CD4-positive, alpha-beta T cell (primary cell): ENCODE measurements at regions not wholly inside any gene's neighbourhood (a gene's known extent, or its start where the extent isn't known, plus 50 kb on each side); places are given as distances from the start of the nearest gene placed in this dataset.

ENCODE experiments used
- ATAC-seq: fragments of 200-7000 bp; cut with Tn5 transposase; one replicate; pipeline ENCODE4 v1.10.0; 2022; ENCODE audit warnings: mild to moderate bottlenecking; ENCODE audit not compliant: poor library complexity
- CTCF ChIA-PET: fragments of 350-600 bp; sonication (Branson Sonifier 250); formaldehyde crosslinking; loops from one replicate; lab custom pipeline; 2021; ENCODE audit warnings: antibody characterized with exemption, inconsistent platforms; lab: Charles Lee
- POLR2A ChIA-PET: fragments of 350-600 bp; sonication (Branson Sonifier 250); formaldehyde crosslinking; loops from one replicate; lab custom pipeline; 2021; ENCODE audit warnings: antibody characterized with exemption, inconsistent platforms; lab: Charles Lee
- DNase-seq, 14 experiments: peaks; one replicate each; pipeline ENCODE4 v3.0.0-alpha.2; 2013 to 2020; ENCODE audit warnings: mixed read lengths in 2 of 14
- H3K27ac ChIP-seq, 2 donors: one replicate each; pipeline versions ENCODE4 v1.5.1 to v1.7.0; 2013; ENCODE audit warnings: low read length in 2 of 2, low read depth in 1 of 2, mild to moderate bottlenecking in 1 of 2
- H3K27me3 ChIP-seq, 2 experiments: 1 replicate in 1 of 2; 2 replicates in 1 of 2; pipeline versions ENCODE4 v1.6.1 to v1.7.0; 2013; ENCODE audit warnings: low read length in 2 of 2, control low read depth in 1 of 2, mild to moderate bottlenecking in 1 of 2, moderate library complexity in 1 of 2; ENCODE audit not compliant: insufficient read depth in 2 of 2, control insufficient read depth in 1 of 2
- H3K36me3 ChIP-seq: one replicate; pipeline ENCODE4 v1.6.1; 2013; ENCODE audit warnings: low read length, control low read depth; ENCODE audit not compliant: insufficient read depth
- H3K4me1 ChIP-seq: one replicate; pipeline ENCODE4 v1.6.1; 2013; ENCODE audit warnings: low read length, control low read depth; ENCODE audit not compliant: insufficient read depth
- H3K4me3 ChIP-seq: one replicate; pipeline ENCODE4 v1.5.1; 2013; ENCODE audit warnings: mild to moderate bottlenecking, low read length, moderate library complexity
- H3K9me3 ChIP-seq, 2 experiments: 1 replicate in 1 of 2; 2 replicates in 1 of 2; pipeline versions ENCODE4 v1.6.1 to v1.7.0; 2013; ENCODE audit warnings: low read length in 2 of 2, mild to moderate bottlenecking in 2 of 2, control low read depth in 1 of 2, moderate library complexity in 1 of 2; ENCODE audit not compliant: control insufficient read depth in 1 of 2, insufficient read depth in 1 of 2
- H3K27ac Mint-ChIP-seq: one replicate; pipeline ENCODE4 v1.8.0; 2020; ENCODE audit warnings: mixed read lengths
- H3K27me3 Mint-ChIP-seq: one replicate; pipeline ENCODE4 v1.8.0; 2021; ENCODE audit warnings: mixed read lengths
- H3K36me3 Mint-ChIP-seq: one replicate; pipeline ENCODE4 v1.8.0; 2021; ENCODE audit warnings: low read depth, mixed read lengths
- H3K4me1 Mint-ChIP-seq: one replicate; pipeline ENCODE4 v1.8.0; 2021; ENCODE audit warnings: low read depth, mixed read lengths
- H3K4me3 Mint-ChIP-seq: one replicate; pipeline ENCODE4 v1.8.0; 2020; ENCODE audit warnings: mild to moderate bottlenecking, mixed read lengths
- H3K9me3 Mint-ChIP-seq: one replicate; pipeline ENCODE4 v1.8.0; 2020; ENCODE audit warnings: mixed read lengths
- intact Hi-C, 2 experiments: fragments of 100-400 bp; cut with DNase I in 1 of 2; cut with micrococcal nuclease in 1 of 2; formaldehyde crosslinking; loops; one replicate each; pipeline versions ENCODE4 v1.15.1 to v1.9.0; 2023 to 2025; cut with DNase I, micrococcal nuclease
- TF ChIP-seq, protein P1 (sequence below): fragments of 200-600 bp; IDR thresholded peaks from one replicate; pipeline ENCODE4 v1.8.0; 2022; ENCODE audit warnings: antibody characterized with exemption, mild to moderate bottlenecking

DNA sequence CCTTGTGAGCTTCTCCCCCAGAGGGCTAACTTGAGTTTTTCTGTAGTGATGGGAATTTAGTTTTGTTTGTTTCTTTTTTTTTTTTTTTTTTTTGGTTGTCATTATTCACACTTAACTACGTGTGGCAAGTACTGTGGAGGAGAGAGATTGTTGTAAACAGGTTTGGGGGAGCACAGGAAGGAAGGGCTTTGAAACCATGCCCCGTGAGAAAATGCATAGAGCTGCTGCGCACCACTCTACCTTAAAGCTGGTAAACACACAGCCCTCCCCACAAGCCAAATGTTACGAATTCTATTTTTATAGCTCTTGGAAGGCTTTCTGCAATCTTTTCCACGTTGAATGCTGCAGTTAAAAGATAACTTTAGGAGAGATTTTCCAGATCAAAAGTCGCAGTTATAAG lies 76.2 kb downstream of the ZNF22 start:
- H3K27me3 ChIP-seq: no peaks in the 10 kb centered on the region
- H3K27ac Mint-ChIP-seq: no peak overlapping the region
- no peaks in the 10 kb centered on the region for H3K4me1 ChIP-seq
- peaks cover 27% of the 10 kb centered on the region for H3K27me3 Mint-ChIP-seq
- DNase-seq (peak in 1 of 14 experiments; percentile 43), ATAC-seq (no peak)
- no peak overlapping the region for H3K27ac ChIP-seq
- no peak overlapping the region for H3K4me3 ChIP-seq
- ChIA-PET CTCF (no interaction called here), POLR2A (no interaction called here)
- intact Hi-C loops: no loop called here
- no peaks in the 10 kb centered on the region for H3K9me3 Mint-ChIP-seq
- TF ChIP-seq, protein P1, sequence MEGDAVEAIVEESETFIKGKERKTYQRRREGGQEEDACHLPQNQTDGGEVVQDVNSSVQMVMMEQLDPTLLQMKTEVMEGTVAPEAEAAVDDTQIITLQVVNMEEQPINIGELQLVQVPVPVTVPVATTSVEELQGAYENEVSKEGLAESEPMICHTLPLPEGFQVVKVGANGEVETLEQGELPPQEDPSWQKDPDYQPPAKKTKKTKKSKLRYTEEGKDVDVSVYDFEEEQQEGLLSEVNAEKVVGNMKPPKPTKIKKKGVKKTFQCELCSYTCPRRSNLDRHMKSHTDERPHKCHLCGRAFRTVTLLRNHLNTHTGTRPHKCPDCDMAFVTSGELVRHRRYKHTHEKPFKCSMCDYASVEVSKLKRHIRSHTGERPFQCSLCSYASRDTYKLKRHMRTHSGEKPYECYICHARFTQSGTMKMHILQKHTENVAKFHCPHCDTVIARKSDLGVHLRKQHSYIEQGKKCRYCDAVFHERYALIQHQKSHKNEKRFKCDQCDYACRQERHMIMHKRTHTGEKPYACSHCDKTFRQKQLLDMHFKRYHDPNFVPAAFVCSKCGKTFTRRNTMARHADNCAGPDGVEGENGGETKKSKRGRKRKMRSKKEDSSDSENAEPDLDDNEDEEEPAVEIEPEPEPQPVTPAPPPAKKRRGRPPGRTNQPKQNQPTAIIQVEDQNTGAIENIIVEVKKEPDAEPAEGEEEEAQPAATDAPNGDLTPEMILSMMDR: no peak
- no peaks in the 10 kb centered on the region for H3K36me3 ChIP-seq
- H3K4me1 Mint-ChIP-seq: no peaks in the 10 kb centered on the region
- peaks cover 0 to 16% of the 10 kb centered on the region in 2 experiments for H3K9me3 ChIP-seq
- no peaks in the 10 kb centered on the region for H3K36me3 Mint-ChIP-seq
- H3K4me3 Mint-ChIP-seq: no peak overlapping the region

DNA sequence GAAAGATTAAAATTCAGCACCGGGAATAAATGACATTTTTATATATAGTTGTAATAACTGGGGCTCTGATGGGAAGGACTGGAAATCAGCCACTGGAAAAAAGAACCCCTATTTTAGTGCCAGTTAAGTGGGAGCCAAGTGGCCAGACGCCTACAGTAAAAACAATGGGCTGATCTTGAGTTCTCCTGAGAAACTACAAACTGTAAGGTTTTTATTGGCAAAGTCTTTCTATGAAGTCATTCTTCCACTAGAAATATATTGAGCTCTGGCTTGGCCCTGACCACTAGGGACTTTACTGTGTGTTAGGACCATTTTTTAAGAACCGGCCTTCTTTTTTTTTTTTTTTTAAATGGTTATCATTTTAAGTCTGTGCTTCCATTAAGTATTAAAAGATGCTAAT lies 79.6 kb downstream of the ZNF22 start:
- no peaks in the 10 kb centered on the region for H3K36me3 Mint-ChIP-seq
- TF ChIP-seq, protein P1: no peak
- Histone ChIP-seq H3K27ac (no peak overlapping the region), H3K9me3 (peaks cover 0 to 6% of the 10 kb centered on the region in 2 experiments), H3K4me3 (no peak overlapping the region), H3K4me1 (no peaks in the 10 kb centered on the region), H3K27me3 (no peaks in the 10 kb centered on the region), H3K36me3 (no peaks in the 10 kb centered on the region)
- DNase-seq (no peak), ATAC-seq (no peak)
- intact Hi-C loops: no loop called here
- POLR2A ChIA-PET: no interaction called here
- peaks cover 34% of the 10 kb centered on the region for H3K27me3 Mint-ChIP-seq
- CTCF ChIA-PET: no interaction called here
- no peaks in the 10 kb centered on the region for H3K9me3 Mint-ChIP-seq
- no peak overlapping the region for H3K4me3 Mint-ChIP-seq
- no peaks in the 10 kb centered on the region for H3K4me1 Mint-ChIP-seq
- H3K27ac Mint-ChIP-seq: no peak overlapping the region

DNA sequence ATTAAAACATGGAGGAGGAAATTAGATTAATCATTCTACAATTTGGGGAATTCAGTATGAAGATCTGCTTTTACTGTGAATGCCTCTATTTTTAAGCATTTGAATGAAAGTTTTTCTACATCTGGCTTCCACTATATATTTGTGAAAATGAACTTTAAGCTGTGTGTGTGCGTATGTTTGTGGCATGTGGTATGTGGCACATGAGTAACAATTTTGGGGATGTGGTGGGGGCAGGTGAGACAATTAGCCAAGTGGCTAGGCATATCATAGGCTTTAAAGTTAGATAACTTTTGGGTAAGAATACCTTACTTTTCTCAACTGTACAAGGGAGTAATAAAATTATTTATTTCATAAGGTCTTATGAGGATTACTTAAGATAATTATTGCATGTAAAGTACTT lies 81.5 kb downstream of the ZNF22 start:
- Mint-ChIP-seq H3K36me3 (no peaks in the 10 kb centered on the region), H3K27me3 (peaks cover 29% of the 10 kb centered on the region), H3K4me1 (no peaks in the 10 kb centered on the region), H3K9me3 (peaks cover 2% of the 10 kb centered on the region), H3K4me3 (no peak overlapping the region), H3K27ac (no peak overlapping the region)
- TF ChIP-seq, protein P1: no peak
- Histone ChIP-seq H3K27ac (no peak overlapping the region), H3K9me3 (peaks cover 0 to 17% of the 10 kb centered on the region in 2 experiments), H3K4me3 (no peak overlapping the region), H3K36me3 (no peaks in the 10 kb centered on the region), H3K27me3 (no peaks in the 10 kb centered on the region), H3K4me1 (no peaks in the 10 kb centered on the region)
- DNase-seq (peak in 1 of 14 experiments; percentile 6), ATAC-seq (no peak)
- CTCF ChIA-PET: no interaction called here
- POLR2A ChIA-PET: no interaction called here
- intact Hi-C loops: no loop called here
